ENCODE measurements at regions not wholly inside any gene's neighbourhood (a gene's known extent, or its start where the extent isn't known, plus 50 kb on each side); places are given as distances from the start of the nearest gene placed in this dataset.

- in situ Hi-C loops (cut with HindIII; ENCODE audit: low pct_unique_long_range_greater_than_20kb, low sequenced_read_pairs), result no loop called here
- Histone ChIP-seq H3K4me3 (ENCODE audit: low read depth in 2 of 2, low read length in 2 of 2) (no peak overlapping the region), H3K9me3 (ENCODE audit: control insufficient read depth, insufficient read depth, low read depth, low read length) (no peaks in the 10 kb centered on the region), H3K36me3 (ENCODE audit: control insufficient read depth, insufficient read depth, low read length) (no peaks in the 10 kb centered on the region), H3K27me3 (ENCODE audit: control insufficient read depth, insufficient read depth, low read length) (peaks cover 2% of the 10 kb centered on the region; the same call in 1 of the 2 replicates), H3K4me1 (ENCODE audit: control insufficient read depth, insufficient read depth, low read length) (no peaks in the 10 kb centered on the region; the same call in 1 of the 2 replicates), H3K27ac (ENCODE audit: low read length) (no peak overlapping the region)
- intact Hi-C loops (cut with micrococcal nuclease; ENCODE audit: unreplicated experiment), result no loop called here
- no peak for TF ChIP-seq SIN3A (IDR thresholded peaks at IDR 0.05; ENCODE audit: borderline replicate concordance, insufficient read depth, low read depth, low read length)
- no peak for TF ChIP-seq REST (IDR thresholded peaks at IDR 0.05; ENCODE audit: insufficient read depth in 1 of 2, low read depth in 2 of 2, low read length in 1 of 2)
- no peak for TF ChIP-seq CTCF (IDR thresholded peaks at IDR 0.05)
- no peak for TF ChIP-seq POLR2AphosphoS5 (IDR thresholded peaks at IDR 0.05; ENCODE audit: low read depth, low read length)
- no peak for TF ChIP-seq TCF7L2 (IDR thresholded peaks at IDR 0.05; ENCODE audit: low read depth, low read length)
- no peak for ATAC-seq
- no TSS peak for BruUV-seq (replicated peaks)
- ChIA-PET POLR2A (no interaction called here), CTCF (no interaction called here)
- DNase-seq (ENCODE audit: low read depth, low spot score), result no peak
Measured at GRCh38 chr1:53400761-53401674, 58.2 kb upstream of the DMRTB1 start.

- no TSS peak for BruUV-seq (replicated peaks)
- intact Hi-C loops (cut with micrococcal nuclease; ENCODE audit: unreplicated experiment), result no loop called here
- Histone ChIP-seq H3K36me3 (ENCODE audit: control insufficient read depth, insufficient read depth, low read length) (no peaks in the 10 kb centered on the region), H3K27me3 (ENCODE audit: control insufficient read depth, insufficient read depth, low read length) (0 out of 2 replicates have a peak, but pooled peaks cover 2% of the 10 kb centered on the region), H3K4me3 (ENCODE audit: low read depth in 2 of 2, low read length in 2 of 2) (no peak overlapping the region), H3K9me3 (ENCODE audit: control insufficient read depth, insufficient read depth, low read depth, low read length) (no peaks in the 10 kb centered on the region), H3K4me1 (ENCODE audit: control insufficient read depth, insufficient read depth, low read length) (no peaks in the 10 kb centered on the region; the same call in 1 of the 2 replicates), H3K27ac (ENCODE audit: low read length) (no peak overlapping the region)
- ATAC-seq (no peak), DNase-seq (ENCODE audit: low read depth, low spot score) (no peak)
- in situ Hi-C loops (cut with HindIII; ENCODE audit: low pct_unique_long_range_greater_than_20kb, low sequenced_read_pairs), result no loop called here
- TF ChIP-seq TCF7L2 (IDR thresholded peaks at IDR 0.05; ENCODE audit: low read depth, low read length) (no peak), POLR2AphosphoS5 (IDR thresholded peaks at IDR 0.05; ENCODE audit: low read depth, low read length) (no peak), SIN3A (IDR thresholded peaks at IDR 0.05; ENCODE audit: borderline replicate concordance, insufficient read depth, low read depth, low read length) (no peak), REST (IDR thresholded peaks at IDR 0.05; ENCODE audit: insufficient read depth in 1 of 2, low read depth in 2 of 2, low read length in 1 of 2) (no peak), CTCF (IDR thresholded peaks at IDR 0.05) (no peak)
- POLR2A ChIA-PET, result no interaction called here
- CTCF ChIA-PET, result no interaction called here
Measured at GRCh38 chr1:53401813-53402745, 57.1 kb upstream of the DMRTB1 start.
